ENCODE measurements at regions not wholly inside any gene's neighbourhood (a gene's known extent, or its start where the extent isn't known, plus 50 kb on each side); places are given as distances from the start of the nearest gene placed in this dataset.

DNA sequence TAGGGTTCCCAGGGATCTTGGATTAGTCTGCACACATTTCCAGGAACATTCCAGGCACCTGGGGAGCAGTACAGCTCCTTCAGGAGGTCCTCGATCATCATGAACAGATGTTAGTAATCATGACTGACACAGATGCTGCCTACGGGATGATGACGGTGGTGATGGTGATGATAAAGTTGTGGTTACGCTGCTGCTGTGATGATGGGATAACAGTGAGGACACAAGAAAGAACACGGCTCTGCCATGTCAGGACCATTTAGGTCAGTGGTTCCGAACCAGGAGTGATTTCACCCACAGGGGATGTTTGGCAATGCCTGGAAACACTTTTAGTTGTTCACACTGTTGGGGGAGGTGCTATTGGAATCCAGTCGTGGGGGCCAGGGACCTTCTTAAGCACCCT, 1193.0 kb downstream of the UQCRFS1 start:
- DNase-seq (ENCODE audit: low spot score): no peak

DNA sequence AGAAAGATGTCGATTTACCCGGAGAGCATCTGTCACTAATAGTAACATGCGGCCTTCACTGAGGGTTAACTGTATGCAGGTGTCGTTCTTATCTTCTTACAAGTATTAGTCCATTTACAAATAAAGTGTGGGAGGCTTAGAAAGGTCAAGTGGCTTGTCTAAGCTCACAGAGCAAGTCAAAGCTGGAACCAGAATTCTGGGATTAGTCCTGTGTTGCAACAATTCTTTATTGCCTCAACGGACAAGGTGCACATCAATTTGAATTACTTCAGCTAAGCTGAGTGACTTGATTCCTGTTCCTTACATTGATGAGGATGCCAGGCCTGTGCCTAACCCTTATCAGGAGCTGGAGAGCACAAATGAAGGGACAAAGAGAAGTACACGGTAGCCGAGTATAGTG, 1193.6 kb downstream of the UQCRFS1 start:
- no peak for DNase-seq (ENCODE audit: low spot score)

DNA sequence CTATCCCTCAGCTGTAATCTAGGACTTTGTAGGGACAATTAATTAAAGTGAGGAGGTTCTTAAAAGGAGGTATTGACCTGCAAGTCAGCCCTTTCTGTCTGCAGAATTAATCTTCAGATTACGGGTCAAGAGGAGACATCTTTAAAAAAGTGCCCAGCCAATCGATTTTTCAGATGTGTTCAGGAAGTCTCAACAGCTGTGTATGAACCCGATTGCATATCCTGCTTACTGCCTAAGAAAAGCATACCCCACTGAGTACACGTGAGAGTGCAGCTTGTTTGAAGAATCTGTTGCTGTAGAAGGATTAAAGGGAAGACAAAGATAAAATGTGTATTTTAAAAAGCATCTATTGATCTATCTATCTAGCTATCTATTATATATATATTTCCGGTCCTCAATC, 1194.5 kb downstream of the UQCRFS1 start:
- DNase-seq (ENCODE audit: low spot score): no peak

- no peak for DNase-seq (ENCODE audit: low spot score)
Measured at GRCh38 chr19:28014615-28015405, 1198.1 kb downstream of the UQCRFS1 start.

- no peak for DNase-seq (ENCODE audit: low spot score)
Measured at GRCh38 chr19:28012361-28012760, 1200.6 kb downstream of the UQCRFS1 start.

DNA sequence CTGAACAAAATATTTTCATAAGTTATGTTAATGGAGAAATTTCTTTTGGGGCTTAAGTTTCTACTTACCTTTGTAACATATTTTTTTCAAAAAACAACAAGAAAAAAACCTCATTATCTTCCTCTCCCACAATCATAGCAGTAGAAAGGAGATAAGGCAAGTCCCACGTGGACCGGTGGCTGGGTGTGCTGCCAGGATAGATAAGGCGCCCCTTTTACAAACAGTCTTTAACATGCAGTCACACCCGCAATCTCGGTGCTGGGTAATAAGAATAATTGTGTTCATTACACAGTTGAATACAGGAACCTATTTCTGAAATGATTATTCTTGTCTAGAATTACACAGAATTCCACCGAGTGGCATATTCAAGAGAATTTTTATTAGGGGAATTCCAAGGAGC, 1202.3 kb downstream of the UQCRFS1 start:
- no peak for DNase-seq (ENCODE audit: low spot score)

DNA sequence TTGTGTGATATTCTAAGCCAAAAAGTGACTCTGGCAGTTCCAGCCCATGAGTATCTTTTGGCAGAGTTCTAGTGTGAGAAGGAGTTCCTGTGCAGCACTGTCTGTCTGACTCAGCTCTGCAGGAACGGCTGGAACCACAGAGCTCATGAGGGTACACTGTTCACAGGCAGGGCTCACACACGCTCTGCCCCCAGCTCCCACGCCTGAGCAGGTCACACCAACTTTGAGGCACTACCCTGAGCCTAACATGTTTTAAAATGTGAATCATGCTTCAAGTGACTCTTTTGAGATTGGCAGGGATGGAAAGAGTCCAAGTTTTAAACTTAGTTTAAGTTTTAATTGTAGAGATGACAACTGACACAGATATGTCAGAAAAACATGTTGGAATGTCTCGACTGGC, 1203.3 kb downstream of the UQCRFS1 start:
- no peak for DNase-seq (ENCODE audit: low spot score)

GRCh38 chr19:28008695-28009094, 1204.3 kb downstream of the UQCRFS1 start:
- DNase-seq (ENCODE audit: low spot score): no peak

DNA sequence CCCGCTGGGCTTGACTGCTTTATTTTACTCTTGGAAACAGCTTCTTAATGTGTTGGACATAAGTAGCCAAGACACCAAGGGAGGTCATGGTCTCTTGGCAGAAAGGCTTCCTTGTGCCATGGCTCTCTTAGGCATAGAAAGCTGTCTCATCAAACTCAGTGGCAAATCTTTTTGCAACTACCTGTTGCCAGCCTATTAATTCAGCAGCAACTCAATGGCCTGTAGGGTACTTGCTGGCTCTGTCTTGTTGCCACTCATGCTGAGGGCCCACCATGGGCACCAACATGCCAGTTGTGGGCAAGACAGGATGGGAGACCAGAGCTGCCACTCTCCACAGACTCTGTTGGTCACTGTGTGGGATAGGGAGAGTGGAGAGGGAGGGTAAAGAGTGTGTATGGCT, 1209.4 kb downstream of the UQCRFS1 start:
- DNase-seq (ENCODE audit: low spot score): no peak

GRCh38 chr19:27997069-27997468, 1215.9 kb downstream of the UQCRFS1 start:
- no peak for DNase-seq (ENCODE audit: low spot score)

GRCh38 chr19:27993619-27994570, 1219.1 kb downstream of the UQCRFS1 start:
- DNase-seq (ENCODE audit: low spot score): no peak

DNA sequence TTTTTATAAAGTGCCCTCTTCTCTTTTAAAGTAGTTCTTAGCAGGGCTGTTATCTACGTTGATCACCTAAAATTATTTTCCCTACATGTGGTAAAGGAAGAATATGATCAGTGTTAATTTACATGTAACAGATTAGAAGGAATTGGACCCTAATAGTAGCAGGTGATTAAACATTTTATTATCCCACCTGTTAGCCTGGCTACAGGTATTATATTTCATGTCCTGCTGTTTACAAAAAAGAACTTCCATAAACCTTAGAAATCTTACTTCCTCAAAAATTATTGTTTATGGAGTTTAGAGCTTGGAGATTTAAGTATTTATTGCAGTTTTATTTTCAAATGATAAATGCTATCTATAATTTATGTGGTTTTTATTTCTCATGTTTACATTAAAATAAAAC, 1226.7 kb downstream of the UQCRFS1 start:
- no peak for DNase-seq (ENCODE audit: low spot score)

- no peak for DNase-seq (ENCODE audit: low spot score)
Measured at GRCh38 chr19:27975419-27976005, 1237.4 kb downstream of the UQCRFS1 start.

GRCh38 chr19:27974082-27974513, 1238.9 kb downstream of the UQCRFS1 start:
- no peak for DNase-seq (ENCODE audit: low spot score)

DNA sequence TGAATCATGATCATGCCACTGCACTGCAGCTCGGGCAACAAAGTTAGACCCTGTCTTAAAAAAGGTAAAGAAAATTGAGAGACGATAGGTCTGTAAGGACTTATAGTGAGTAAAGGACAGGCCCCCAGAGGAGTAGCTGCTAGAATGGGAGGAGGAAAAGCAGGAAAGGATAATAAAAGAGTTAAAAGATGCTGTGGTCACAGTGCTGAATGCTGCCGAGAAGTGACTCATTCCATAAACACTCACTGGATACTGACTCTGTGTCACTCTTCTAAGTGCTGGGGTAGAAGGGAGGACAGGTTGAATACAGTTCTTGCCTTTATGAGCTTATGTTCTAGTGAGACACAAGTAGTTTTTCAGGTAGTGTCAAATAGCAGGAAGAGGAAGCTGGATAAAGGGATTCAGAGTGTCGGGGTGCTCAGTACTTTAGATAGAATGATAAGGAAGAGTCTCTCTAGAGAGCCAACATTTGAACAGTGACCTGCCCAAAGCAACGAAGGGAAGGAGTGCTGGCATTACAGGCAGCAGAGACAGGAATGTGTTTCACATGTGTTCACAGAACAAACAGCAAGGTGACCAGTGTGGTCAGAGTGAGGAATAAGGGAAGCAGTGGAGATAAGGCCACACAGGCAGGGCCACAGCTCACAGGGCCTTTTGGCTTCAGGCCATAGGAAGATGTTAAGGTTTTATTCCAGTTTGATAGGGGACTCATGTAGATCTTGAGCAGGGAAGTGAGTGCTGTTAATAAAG, 1240.5 kb downstream of the UQCRFS1 start:
- DNase-seq (ENCODE audit: low spot score): no peak

DNA sequence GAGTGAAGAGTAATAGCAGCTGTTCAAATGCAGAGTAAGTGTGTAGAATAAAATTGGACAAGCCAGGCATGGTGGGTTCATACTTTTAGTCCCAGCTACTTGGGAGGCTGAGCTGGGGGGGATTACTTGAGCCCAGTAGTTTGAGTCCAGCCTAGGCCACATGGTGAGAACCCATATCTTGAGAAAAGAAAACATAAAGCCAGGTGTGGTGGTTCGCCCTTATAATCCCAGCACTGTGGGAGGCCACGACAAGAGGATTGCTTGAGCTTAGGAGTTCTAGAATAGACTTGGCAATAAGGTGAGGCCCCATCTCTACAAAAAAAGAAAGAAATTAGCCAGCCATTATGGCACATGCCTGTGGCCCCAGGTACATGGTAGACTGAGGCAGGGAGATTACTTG, 1241.1 kb downstream of the UQCRFS1 start:
- DNase-seq (ENCODE audit: low spot score): no peak

DNA sequence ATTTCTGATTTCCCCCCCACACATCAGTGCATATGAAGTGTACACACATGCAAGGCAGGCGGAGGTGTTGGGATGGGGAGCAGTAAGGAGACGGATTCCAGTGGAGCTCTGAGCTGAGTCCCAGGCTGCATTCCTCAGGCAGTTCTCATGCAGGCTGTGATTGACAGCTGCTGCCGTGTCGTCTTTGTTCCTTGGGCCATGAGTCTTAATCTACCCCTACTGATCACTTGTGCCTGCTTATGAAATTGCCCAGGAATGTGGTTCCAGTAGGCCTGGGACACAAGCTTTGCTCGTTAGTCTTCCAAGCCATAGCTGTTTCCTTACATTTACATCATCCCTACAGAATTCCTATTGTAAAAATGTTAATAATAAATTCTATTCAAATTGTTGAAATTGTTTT, 1241.9 kb downstream of the UQCRFS1 start:
- DNase-seq (ENCODE audit: low spot score): no peak

GRCh38 chr19:27966390-27966816, 1246.5 kb downstream of the UQCRFS1 start:
- DNase-seq (ENCODE audit: low spot score): no peak

GRCh38 chr19:27964185-27964584, 1248.8 kb downstream of the UQCRFS1 start:
- DNase-seq (ENCODE audit: low spot score): no peak

DNA sequence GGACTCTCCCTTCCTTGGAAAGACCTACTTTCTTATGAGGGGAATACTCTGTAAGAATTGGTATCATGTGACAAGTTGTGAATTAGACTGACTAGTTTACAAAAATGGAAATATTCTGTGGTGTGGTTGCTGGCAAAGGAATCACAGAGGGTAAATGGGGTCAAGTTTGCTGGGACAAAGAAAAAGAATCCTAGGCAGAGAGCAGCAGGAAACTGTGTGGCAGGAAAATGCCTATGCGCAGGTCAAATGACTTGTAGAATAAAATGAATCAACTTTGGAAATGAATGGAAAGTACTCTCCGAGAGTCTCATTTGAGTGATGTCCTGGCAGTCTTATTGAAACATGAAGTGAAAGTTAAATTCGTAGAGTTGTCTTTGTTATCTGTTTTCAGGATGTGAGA, 1250.7 kb downstream of the UQCRFS1 start:
- no peak for DNase-seq (ENCODE audit: low spot score)

DNA sequence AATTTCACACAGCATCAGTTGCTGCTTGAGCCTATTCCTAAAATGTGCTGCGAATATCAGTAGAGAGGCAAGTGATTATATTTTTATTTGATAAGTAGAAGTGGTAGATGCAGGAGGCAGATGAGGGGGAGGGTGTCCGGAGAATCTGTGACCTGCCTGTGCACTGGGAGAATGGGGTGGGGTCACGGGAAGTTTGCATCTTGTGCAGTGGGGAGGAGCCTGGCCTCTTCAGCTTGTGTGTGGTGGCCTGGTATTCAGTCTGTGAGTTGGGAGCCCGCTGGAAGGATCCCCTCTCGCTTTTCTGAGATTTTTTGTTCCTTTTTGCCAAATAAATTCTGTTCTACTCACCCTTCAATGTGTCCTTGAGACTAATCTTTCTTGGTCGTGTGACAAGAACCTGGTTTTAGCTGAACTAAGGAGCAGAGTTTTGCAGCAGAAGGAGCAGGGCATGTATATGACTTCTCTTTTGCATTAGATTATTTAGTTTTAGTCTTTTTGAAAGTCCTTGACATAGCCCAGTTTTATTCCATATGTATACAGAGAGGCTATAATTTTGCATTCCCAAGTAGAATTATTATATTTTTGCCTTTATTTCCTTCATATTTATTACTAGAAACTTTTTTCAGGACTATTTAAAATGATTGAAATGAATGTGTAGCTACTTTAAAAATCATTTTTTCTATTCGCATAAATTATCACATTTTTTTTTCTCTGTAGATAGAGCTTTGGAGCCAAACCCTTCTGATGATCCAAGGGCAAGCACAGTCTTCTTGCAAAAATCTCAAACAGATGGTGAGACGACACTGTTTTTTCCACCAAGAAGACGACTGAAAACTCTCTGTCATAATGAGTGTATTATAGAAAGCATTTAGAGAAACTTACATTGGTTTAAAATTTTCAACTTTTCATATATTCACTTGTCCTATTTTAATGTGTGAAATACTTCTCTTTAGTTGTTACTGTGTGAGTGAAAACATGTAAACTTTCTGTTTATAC, 1257.2 kb downstream of the UQCRFS1 start:
- no peak for DNase-seq (ENCODE audit: low spot score)

All from hematopoietic multipotent progenitor cell treated with erythropoietin and hydrocortisone succinate and interleukin-3 and kit ligand, for 17 days (in vitro differentiated cells).